HG02973 (cell line): ENCODE measurements at regions not wholly inside any gene's neighbourhood (a gene's known extent, or its start where the extent isn't known, plus 50 kb on each side); places are given as distances from the start of the nearest gene placed in this dataset.
A peak's percentile ranks its signal among the peaks of the same experiment; 100 is the strongest.
"Not testable (repeated sequence)": the region's sequence is repeated elsewhere in the genome, so short reads cannot be mapped to it uniquely, and the experiment has no call there.

ENCODE experiments used
- ATAC-seq: cut with Tn5 transposase; IDR thresholded peaks from one replicate; pipeline ENCODE4 v1.9.1; 2021; ENCODE audit warnings: moderate library complexity; ENCODE audit not compliant: unreplicated experiment

GRCh38 chr1:87398641-87399040 lies 70.0 kb downstream of the LMO4 start:
- ATAC-seq = no peak

- ATAC-seq = no peak
These were observed 70.6 kb downstream of the LMO4 start for GRCh38 chr1:87399264-87399663.

- no peak for ATAC-seq
These were observed 71.0 kb downstream of the LMO4 start for GRCh38 chr1:87399701-87400100.

DNA sequence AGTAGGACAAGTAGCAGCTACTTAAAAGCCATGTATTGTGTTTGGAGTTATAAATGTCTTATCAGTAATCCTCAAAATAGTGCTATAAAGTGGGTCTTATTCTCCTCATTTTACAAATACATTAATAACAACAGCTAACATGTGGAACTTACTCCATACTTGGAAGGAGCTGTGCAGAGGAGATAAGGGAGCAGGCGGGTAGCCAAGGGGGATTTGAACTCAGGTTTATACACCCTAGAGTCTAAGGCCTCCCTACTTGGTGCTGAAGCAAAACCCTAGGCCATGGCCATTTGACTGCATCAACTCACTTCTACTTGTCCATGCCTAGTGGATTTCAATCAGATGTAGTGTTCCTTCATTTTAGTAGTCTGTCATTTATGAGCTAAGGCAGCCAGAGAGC lies 72.1 kb downstream of the LMO4 start:
- ATAC-seq = no peak

GRCh38 chr1:87402241-87403002 lies 73.7 kb downstream of the LMO4 start:
- ATAC-seq = no peak

DNA sequence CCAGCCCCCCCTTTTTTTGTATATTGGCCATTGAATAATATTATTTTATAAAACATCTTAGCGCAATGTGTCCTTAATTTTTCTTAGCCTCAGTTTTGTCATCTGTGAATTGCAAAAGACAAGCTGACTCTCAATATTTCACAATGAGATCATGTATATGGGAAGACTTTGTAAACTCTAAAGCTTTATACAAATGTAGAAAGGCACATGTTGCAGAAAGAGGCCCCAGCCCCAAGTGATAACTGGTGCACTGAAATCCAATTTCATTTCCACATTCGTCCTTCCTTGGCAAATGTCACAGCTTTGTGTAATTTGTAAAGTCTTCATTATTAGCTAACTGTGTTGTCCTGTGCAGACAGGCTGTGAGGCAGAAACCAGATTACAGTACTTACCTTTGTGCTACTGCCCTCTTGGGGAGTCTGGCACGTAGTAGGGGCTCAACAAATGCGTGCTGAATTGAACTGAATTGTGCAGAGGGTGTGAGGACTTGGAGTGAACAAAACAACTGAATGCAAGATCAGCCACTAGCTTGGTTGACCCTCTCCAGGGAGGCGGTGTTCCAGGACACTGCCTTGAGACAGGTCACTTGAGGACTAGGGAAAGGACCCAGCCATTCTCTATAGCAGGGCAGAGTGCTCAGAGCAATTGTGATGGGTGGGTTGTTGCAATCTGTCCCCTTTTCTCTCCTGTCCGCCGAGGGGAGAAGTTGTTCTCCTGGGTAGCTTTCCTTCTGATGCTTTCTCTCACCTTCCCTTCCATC lies 74.6 kb downstream of the LMO4 start:
- ATAC-seq = no peak

GRCh38 chr1:87404296-87404695 lies 75.6 kb downstream of the LMO4 start:
- ATAC-seq = no peak

- ATAC-seq = no peak
These were observed 80.1 kb downstream of the LMO4 start for GRCh38 chr1:87408665-87409248.

GRCh38 chr1:87410776-87411480 lies 82.2 kb downstream of the LMO4 start:
- ATAC-seq = no peak

- ATAC-seq = not testable (repeated sequence)
These were observed 85.2 kb downstream of the LMO4 start for GRCh38 chr1:87413846-87414245.

DNA sequence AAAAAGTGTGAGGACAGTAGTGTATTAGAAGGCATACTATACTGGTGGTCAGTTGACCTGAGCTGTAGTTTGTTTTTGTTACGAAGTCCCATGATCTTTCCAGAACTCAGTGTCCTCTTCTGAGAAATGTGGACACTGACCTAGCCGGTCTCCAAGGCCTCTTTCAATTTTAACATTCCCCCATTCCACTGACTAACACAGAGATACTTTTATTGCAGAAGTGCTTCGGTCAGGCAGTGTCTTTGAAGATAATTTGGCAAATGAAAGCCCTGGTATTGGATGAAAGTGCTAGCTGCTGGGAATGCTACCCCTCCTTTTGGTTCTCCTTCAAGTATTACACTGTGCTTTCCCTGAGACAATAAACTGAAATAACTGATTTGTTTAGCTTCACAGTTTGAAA lies 89.4 kb downstream of the LMO4 start:
- ATAC-seq = no peak

- no peak for ATAC-seq
These were observed 93.1 kb downstream of the LMO4 start for GRCh38 chr1:87421809-87422208.

DNA sequence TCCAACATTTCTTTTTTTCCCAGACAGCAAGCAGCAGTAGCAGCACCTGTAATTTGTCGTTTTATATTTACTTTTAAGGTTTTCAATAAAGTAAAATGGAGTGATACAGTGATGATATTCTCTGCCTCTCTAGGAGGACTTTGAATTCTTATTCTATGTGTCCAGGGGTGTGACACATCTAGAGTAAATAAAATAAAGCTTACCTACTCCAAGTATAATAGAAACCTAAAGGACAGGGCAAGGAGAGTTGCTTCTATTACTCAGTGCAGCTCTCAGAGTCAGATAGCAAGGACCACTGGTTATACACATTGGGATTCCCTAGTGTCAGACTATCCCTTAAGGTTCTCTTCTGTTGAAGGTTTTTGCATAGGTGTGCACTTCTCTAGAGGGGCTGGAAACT lies 95.9 kb downstream of the LMO4 start:
- no peak for ATAC-seq

GRCh38 chr1:87426463-87427249 lies 98.0 kb downstream of the LMO4 start:
- no peak for ATAC-seq

- no peak for ATAC-seq
These were observed 99.7 kb downstream of the LMO4 start for GRCh38 chr1:87428367-87428766.

- ATAC-seq = no peak
These were observed 100.2 kb downstream of the LMO4 start for GRCh38 chr1:87428883-87429282.

DNA sequence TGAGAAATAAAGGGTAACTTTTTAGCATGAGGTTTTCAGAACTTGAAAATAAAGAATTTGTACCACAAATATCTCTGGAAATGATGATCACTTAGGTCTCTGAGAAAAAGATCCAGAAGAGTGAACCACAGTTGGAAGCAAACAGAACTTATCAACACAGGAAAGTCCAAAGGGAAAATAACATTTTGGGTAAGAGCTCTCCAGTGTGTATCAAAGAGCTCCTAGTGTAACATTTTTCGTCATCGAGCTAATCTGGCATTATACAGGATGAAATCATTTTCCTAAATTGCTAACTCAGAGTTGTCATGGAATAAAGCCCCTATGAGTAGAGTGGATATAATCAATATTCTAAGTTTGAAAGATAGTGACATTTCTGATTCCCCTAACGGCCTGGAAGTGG lies 104.0 kb downstream of the LMO4 start:
- ATAC-seq = no peak

GRCh38 chr1:87433101-87433500 lies 104.4 kb downstream of the LMO4 start:
- ATAC-seq = not testable (repeated sequence)

GRCh38 chr1:87435484-87435883 lies 106.8 kb downstream of the LMO4 start:
- peak; percentile 92 for ATAC-seq

DNA sequence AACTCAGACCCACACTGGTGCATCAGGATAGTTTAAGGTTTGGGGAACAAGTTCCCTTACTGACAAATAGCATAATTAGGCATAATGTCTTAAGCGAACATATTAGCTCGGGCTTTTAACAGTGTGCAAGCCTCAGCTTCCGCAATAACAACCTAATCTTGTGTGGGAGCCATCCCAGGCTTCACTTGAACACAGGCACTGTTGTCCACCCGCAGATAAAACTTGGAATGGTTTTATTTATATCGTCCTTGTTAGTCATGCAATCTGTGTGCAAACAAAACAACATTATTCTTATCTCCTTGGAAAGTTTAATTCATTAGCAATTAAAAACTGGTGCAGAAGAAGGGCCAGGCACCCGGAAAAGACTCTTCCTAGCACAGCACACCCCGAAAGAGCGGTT lies 107.4 kb downstream of the LMO4 start:
- not testable (repeated sequence) for ATAC-seq

- no peak for ATAC-seq
These were observed 107.9 kb downstream of the LMO4 start for GRCh38 chr1:87436534-87436933.
